Vagina (tissue), 2 donors: ENCODE measurements at regions not wholly inside any gene's neighbourhood (a gene's known extent, or its start where the extent isn't known, plus 50 kb on each side); places are given as distances from the start of the nearest gene placed in this dataset.

Experiments
- DNase-seq, 2 donors: peaks; one replicate each; pipeline ENCODE4 v3.0.0-alpha.2; 2017; ENCODE audit errors: extremely low spot score in 2 of 2
- H3K27ac ChIP-seq: fragments of 200-600 bp; sonication (generic); one replicate; pipeline ENCODE4 v1.5.1; 2019
- H3K27me3 ChIP-seq: fragments of 200-600 bp; sonication (generic); one replicate; pipeline ENCODE4 v1.5.1; 2019
- H3K36me3 ChIP-seq, 2 donors: fragments of 200-600 bp; sonication (generic); one replicate each; pipeline ENCODE4 v1.5.1; 2017 to 2019
- H3K4me1 ChIP-seq: fragments of 200-600 bp; sonication (generic); one replicate; pipeline ENCODE4 v1.5.1; 2019
- H3K4me3 ChIP-seq, 2 donors: fragments of 200-600 bp; sonication (generic); 1 replicate in 1 of 2; 2 replicates in 1 of 2; pipeline ENCODE4 v1.5.1; 2016 to 2019
- H3K9me3 ChIP-seq: fragments of 200-600 bp; sonication (generic); one replicate; pipeline ENCODE4 v1.5.1; 2019
- POLR2A ChIP-seq, 2 donors: fragments of 450-650 bp; IDR thresholded peaks; one replicate each; pipeline ENCODE4 v1.6.1; 2017; ENCODE audit warnings: antibody characterized with exemption in 2 of 2, mild to moderate bottlenecking in 2 of 2, moderate library complexity in 2 of 2
- POLR2AphosphoS5 ChIP-seq, 2 donors: sonication (generic); formaldehyde crosslinking; IDR thresholded peaks; one replicate each; pipeline ENCODE4 v1.9.0; 2017; ENCODE audit warnings: antibody characterized with exemption in 2 of 2, mild to moderate bottlenecking in 2 of 2, low read depth in 1 of 2; ENCODE audit not compliant: insufficient read depth in 1 of 2
- intact Hi-C: fragments of 100-400 bp; cut with DNase I; formaldehyde crosslinking; loops from one replicate; pipeline ENCODE4 v1.15.1; 2023
- TF ChIP-seq, protein P1 (sequence below), 3 experiments: fragments of 450-650 bp in 2 of 3; fragments of 200-600 bp in 1 of 3; sonication (generic) in 1 of 3; IDR thresholded peaks; one replicate each; pipeline ENCODE4 v1.5.1; 2017 to 2019; ENCODE audit warnings: antibody characterized with exemption in 3 of 3, mild to moderate bottlenecking in 2 of 3, moderate library complexity in 2 of 3

DNA sequence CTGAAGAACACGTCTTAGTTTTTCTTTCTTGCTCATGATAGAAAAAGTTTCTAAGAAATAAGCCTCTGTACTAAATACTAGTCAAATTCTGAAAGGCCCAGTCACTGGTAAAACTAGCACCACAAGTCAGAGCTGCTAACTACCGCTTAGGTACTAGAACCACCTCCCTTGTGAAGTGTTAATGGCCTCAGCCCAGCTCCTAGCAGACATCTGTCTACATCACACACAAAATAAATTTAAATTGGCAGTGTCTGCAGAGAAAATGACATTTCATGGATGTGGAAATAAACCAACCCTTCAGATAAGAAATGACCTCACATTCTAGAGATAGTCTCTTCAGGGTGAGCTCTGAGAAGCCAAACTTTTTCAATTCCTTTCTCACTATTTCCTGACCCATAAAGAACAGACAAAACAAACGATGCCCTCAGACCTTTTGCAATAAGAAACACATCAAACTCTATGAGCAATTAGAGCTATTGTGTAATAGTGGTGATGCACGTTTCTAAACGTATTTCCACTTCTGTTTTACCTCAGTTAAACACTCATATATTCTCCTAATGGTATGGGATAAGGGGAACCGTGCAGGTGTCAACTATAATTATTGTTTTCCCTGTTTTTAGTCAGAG lies 70.3 kb upstream of the DSG1 start:
- TF ChIP-seq, protein P1, sequence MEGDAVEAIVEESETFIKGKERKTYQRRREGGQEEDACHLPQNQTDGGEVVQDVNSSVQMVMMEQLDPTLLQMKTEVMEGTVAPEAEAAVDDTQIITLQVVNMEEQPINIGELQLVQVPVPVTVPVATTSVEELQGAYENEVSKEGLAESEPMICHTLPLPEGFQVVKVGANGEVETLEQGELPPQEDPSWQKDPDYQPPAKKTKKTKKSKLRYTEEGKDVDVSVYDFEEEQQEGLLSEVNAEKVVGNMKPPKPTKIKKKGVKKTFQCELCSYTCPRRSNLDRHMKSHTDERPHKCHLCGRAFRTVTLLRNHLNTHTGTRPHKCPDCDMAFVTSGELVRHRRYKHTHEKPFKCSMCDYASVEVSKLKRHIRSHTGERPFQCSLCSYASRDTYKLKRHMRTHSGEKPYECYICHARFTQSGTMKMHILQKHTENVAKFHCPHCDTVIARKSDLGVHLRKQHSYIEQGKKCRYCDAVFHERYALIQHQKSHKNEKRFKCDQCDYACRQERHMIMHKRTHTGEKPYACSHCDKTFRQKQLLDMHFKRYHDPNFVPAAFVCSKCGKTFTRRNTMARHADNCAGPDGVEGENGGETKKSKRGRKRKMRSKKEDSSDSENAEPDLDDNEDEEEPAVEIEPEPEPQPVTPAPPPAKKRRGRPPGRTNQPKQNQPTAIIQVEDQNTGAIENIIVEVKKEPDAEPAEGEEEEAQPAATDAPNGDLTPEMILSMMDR (IDR thresholded peaks at IDR 0.05), result no peak
- TF ChIP-seq POLR2AphosphoS5 (IDR thresholded peaks at IDR 0.05; ENCODE audit: insufficient read depth in 1 of 2, low read depth in 1 of 2), result peak in 1 of 2 donors; percentile 23
- Histone ChIP-seq H3K36me3 (no peaks in the 10 kb centered on the region), H3K9me3 (no peaks in the 10 kb centered on the region), H3K27ac (peak overlapping the region; percentile 12), H3K4me1 (no peaks in the 10 kb centered on the region), H3K27me3 (no peaks in the 10 kb centered on the region), H3K4me3 (no peak overlapping the region)
- DNase-seq, result no peak
- intact Hi-C loops, result no loop called here

DNA sequence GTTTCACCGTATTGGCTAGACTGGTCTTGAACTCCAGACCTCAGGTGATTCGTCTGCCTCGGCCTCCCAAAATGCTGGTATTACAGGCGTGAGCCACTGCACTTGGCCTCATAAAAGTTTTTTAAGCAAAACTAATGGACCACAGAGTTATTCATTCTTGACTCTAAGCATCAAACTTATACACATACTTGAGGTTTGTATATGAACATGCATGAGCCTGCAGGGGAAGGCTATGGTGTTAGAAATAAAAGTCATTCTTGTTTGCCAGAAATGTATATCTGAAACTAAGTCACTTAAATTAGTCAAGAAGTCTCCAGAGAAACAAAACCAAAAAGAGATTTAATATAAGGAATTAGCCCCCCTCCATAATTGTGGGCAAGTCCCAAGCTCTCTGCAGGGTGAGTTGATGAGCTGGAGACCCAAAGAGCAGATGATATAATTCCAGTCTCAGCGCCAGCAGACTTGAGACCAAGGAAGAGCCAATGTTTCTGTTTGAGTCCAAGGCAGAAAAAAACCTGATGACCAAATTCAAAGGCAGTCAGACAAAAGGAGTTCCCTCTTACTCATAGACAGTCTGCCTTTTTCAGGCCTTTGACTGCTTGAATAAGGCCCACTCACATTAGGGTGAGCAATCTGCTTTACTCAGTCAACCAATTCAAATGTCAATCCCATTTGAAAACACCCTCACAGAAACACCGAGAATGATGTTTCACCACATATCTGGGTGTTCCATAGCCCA lies 69.0 kb upstream of the DSG1 start:
- DNase-seq, result no peak
- no peaks in the 10 kb centered on the region for H3K36me3 ChIP-seq
- peak overlapping the region; percentile 24 for H3K27ac ChIP-seq
- TF ChIP-seq POLR2AphosphoS5 (IDR thresholded peaks at IDR 0.05; ENCODE audit: insufficient read depth in 1 of 2, low read depth in 1 of 2) (no peak), POLR2A (IDR thresholded peaks at IDR 0.05) (no peak)
- TF ChIP-seq, protein P1 (IDR thresholded peaks at IDR 0.05), result no peak
- intact Hi-C loops, result no loop called here
- H3K4me3 ChIP-seq, result no peak overlapping the region
- H3K9me3 ChIP-seq, result no peaks in the 10 kb centered on the region
- H3K27me3 ChIP-seq, result no peaks in the 10 kb centered on the region
- no peaks in the 10 kb centered on the region for H3K4me1 ChIP-seq

DNA sequence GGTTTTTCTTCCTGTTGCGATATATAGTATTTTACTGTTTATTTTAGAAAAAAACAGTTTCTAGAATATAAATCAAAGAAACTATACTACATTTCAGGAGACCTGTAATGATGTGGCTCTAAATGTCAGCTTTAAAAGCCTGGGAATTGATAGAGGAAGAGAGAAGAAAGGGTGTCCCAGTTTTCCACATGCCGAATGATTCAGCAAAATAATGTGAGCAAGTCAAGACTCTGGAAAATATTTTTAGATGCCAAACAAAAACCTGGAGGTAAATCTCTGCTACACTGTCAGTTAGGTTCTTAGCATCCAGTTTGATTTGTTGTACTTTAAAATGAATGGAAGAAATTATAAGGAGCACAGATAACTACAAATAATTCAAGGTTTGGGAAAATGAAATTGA lies 67.1 kb upstream of the DSG1 start:
- Histone ChIP-seq H3K27me3 (no peaks in the 10 kb centered on the region), H3K4me3 (no peak overlapping the region), H3K9me3 (no peaks in the 10 kb centered on the region), H3K27ac (no peak overlapping the region), H3K4me1 (peaks cover 9% of the 10 kb centered on the region), H3K36me3 (no peaks in the 10 kb centered on the region)
- intact Hi-C loops, result no loop called here
- TF ChIP-seq POLR2AphosphoS5 (IDR thresholded peaks at IDR 0.05; ENCODE audit: insufficient read depth in 1 of 2, low read depth in 1 of 2) (peak in 1 of 2 donors; percentile 9), POLR2A (IDR thresholded peaks at IDR 0.05) (no peak)
- TF ChIP-seq, protein P1 (IDR thresholded peaks at IDR 0.05), result no peak
- no peak for DNase-seq

DNA sequence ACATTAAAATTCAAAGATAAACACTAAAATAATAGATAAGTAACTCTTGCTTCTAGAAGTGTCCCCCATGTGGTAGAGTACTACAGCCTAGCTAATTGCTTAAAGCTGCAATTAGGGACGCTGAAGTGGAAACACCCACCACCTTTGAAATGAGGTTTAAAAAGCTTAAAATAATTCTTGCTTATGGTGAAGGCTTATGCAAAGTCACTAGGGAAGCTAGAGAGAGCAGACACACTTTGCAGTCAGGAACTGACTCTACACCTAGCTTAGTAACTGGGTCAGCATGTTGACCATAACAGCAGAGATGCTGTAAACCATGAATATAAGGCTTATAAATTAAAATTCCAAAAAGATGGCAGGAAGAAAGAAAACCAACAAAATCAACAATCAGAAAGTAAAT lies 65.4 kb upstream of the DSG1 start:
- Histone ChIP-seq H3K4me1 (peaks cover 9% of the 10 kb centered on the region), H3K4me3 (no peak overlapping the region), H3K9me3 (no peaks in the 10 kb centered on the region), H3K36me3 (no peaks in the 10 kb centered on the region), H3K27me3 (no peaks in the 10 kb centered on the region), H3K27ac (no peak overlapping the region)
- intact Hi-C loops, result no loop called here
- no peak for TF ChIP-seq POLR2A (IDR thresholded peaks at IDR 0.05)
- TF ChIP-seq POLR2AphosphoS5 (IDR thresholded peaks at IDR 0.05; ENCODE audit: insufficient read depth in 1 of 2, low read depth in 1 of 2), result no peak
- TF ChIP-seq, protein P1 (IDR thresholded peaks at IDR 0.05), result no peak
- no peak for DNase-seq

DNA sequence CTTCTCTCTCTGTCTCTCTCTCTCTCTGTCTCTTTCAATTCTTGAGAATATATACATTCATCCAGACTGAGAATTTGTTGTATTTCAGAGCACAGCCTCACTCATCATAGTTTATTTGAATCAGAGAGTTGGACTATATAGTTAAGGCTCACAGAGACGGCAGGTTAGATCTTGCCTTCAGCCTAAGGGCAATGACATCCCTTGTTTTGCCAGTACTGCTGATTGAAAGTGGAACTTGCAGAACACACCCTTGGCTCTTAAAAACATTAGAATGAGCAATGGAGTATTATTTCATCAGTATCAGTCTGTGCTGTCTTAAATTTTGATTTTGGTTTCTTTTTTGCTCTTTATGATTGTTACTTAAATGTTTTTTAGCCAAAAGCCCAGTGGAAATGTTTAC lies 62.0 kb upstream of the DSG1 start:
- Histone ChIP-seq H3K27me3 (no peaks in the 10 kb centered on the region), H3K27ac (peak overlapping the region; percentile 43), H3K9me3 (no peaks in the 10 kb centered on the region), H3K4me1 (peaks cover 9% of the 10 kb centered on the region), H3K36me3 (no peaks in the 10 kb centered on the region), H3K4me3 (no peak overlapping the region)
- intact Hi-C loops, result no loop called here
- TF ChIP-seq, protein P1 (IDR thresholded peaks at IDR 0.05), result no peak
- TF ChIP-seq POLR2AphosphoS5 (IDR thresholded peaks at IDR 0.05; ENCODE audit: insufficient read depth in 1 of 2, low read depth in 1 of 2), result peak in 1 of 2 donors; percentile 86
- no peak for TF ChIP-seq POLR2A (IDR thresholded peaks at IDR 0.05)
- DNase-seq, result no peak
